Choroid plexus epithelial cell (primary cell): ENCODE measurements at regions not wholly inside any gene's neighbourhood (a gene's known extent, or its start where the extent isn't known, plus 50 kb on each side); places are given as distances from the start of the nearest gene placed in this dataset.

Experiments
- DNase-seq: peaks from one replicate; pipeline ENCODE4 v3.0.0-alpha.2; 2010; ENCODE audit warnings: low read depth
- H3K4me3 ChIP-seq: 2 replicates; pipeline ENCODE4 v1.5.1; 2011; ENCODE audit warnings: low read depth, mild to moderate bottlenecking, control low read depth, low read length, moderate library complexity
- TF ChIP-seq, protein P1 (sequence below): conservative IDR thresholded peaks from 2 replicates; pipeline ENCODE4 v1.5.1; 2011; ENCODE audit warnings: low read depth, mild to moderate bottlenecking, control low read depth, inconsistent platforms, low read length, moderate library complexity

DNA sequence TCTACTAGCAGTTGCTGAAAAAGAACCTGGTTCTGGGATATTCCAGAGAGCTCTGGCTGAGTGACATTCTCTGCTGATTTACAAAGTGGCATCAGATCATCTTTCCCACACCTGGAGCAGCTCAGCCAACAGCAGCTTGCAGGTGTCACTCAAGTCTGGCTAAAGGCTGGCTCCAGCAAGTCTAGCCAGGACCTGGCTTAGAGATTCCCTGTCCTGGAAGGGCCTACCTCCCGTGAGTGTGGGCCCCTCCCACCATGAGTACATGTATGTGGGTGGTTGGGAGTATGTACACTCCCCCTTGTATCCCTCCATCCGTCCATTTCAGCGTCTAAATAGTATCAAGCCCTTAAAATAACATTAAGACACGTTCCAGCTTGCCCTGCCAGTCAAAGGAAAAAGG, 539.3 kb upstream of the ID4 start:
- H3K4me3 ChIP-seq, result no peak overlapping the region
- no peak for DNase-seq
- TF ChIP-seq, protein P1, sequence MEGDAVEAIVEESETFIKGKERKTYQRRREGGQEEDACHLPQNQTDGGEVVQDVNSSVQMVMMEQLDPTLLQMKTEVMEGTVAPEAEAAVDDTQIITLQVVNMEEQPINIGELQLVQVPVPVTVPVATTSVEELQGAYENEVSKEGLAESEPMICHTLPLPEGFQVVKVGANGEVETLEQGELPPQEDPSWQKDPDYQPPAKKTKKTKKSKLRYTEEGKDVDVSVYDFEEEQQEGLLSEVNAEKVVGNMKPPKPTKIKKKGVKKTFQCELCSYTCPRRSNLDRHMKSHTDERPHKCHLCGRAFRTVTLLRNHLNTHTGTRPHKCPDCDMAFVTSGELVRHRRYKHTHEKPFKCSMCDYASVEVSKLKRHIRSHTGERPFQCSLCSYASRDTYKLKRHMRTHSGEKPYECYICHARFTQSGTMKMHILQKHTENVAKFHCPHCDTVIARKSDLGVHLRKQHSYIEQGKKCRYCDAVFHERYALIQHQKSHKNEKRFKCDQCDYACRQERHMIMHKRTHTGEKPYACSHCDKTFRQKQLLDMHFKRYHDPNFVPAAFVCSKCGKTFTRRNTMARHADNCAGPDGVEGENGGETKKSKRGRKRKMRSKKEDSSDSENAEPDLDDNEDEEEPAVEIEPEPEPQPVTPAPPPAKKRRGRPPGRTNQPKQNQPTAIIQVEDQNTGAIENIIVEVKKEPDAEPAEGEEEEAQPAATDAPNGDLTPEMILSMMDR, result no peak

DNA sequence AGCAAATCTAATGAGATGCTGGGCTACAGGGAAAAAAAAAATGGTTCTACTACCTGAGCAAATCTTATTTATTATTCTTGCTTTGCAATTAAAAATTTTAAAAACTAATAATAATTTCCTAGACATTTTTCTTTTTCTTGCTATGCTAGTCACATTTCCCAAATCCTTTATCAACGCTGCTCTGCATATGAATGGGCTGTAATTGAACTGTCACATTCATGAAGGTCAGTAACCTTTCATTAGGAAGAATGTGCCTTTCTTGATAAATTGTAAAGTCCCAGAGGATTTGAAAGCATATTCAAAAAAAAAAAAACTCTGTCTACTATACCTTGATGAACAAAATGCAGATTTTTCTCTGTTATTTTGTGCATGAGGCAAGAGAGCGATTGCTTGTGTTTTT, 538.7 kb upstream of the ID4 start:
- DNase-seq, result no peak
- TF ChIP-seq, protein P1, result no peak
- H3K4me3 ChIP-seq, result no peak overlapping the region

DNA sequence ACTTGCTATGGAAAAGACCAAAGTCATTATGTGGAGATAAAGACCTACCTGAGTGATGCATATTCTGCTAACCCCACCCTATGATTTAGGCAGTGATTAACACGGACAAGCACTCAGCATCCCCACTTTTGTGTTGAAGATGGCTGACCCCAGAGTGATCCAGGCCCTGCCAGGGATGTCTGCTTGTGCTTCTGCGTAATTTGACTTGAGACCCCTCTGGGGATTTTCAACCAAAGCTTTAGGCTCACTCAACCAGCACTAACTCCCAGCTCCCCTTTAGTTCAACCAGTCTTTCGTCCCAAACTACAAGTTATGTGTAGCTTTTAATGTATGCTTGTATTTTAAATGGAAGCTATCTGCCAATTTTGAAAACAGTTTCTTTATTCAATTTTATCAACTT, 538.0 kb upstream of the ID4 start:
- no peak for DNase-seq
- TF ChIP-seq, protein P1, result no peak
- no peak overlapping the region for H3K4me3 ChIP-seq

DNA sequence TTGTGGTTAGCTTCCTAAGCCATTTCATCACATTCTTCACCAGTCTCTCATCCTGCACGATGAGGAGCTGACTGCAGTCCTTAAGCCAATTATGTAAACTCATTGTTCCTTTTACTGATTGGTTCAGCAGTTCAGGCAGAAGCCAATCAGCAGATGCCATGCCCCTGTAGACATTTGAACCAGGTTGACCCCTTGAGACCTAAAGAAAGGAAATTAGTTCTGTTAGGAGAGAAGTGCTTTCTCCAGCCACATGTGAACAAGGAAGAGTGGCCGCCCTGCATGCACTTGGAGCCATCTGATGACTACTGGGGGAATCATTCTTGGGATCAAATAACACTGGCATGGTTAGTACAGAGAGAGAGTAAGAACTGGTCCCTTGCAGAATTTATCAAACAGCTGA, 535.2 kb upstream of the ID4 start:
- peak; percentile 20 for DNase-seq
- TF ChIP-seq, protein P1, result no peak

DNA sequence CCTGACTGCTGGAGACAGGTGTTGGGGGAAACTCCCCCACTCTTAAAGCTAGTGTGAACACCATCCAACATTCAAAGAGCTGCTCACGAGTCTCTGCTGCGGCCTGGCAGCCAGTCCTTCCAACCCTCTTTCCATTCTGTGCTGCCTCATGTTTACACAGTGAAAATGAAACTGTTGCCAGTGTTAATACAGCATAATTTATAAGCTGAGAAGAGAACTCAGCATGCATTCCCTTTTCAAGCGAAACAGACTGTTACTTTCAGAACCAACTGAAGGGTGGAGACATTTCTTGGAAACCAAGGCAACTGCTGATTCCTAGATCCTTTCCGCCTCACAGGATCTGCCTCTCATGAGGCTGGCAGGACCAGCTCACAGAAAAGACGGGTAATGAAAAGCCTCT, 533.8 kb upstream of the ID4 start:
- TF ChIP-seq, protein P1, result no peak
- no peak overlapping the region for H3K4me3 ChIP-seq
- peak; percentile 12 for DNase-seq

More for the DNA sequence above, 535.2 kb upstream of the ID4 start:
- no peak overlapping the region for H3K4me3 ChIP-seq

DNA sequence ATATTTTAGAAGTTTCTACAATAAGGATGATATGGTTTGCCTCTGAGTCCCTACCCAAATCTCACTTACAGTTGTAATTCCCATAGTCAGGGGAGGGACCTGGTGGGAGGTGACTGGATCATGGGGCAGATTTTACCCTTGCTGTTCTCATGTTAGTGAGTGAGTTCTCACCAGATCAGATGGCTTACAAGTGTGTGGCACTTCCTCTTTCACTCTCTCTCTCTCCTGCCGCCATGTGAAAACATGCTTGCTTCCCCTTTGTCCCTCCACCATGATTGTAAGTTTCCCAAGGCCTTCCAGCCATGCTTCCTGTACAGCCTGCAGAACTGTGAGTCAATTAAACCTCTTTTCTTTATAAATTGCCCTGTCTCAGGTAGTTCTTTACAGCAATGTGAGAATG, 527.5 kb upstream of the ID4 start:
- DNase-seq, result no peak
- TF ChIP-seq, protein P1, result no peak
- H3K4me3 ChIP-seq, result no peak overlapping the region

DNA sequence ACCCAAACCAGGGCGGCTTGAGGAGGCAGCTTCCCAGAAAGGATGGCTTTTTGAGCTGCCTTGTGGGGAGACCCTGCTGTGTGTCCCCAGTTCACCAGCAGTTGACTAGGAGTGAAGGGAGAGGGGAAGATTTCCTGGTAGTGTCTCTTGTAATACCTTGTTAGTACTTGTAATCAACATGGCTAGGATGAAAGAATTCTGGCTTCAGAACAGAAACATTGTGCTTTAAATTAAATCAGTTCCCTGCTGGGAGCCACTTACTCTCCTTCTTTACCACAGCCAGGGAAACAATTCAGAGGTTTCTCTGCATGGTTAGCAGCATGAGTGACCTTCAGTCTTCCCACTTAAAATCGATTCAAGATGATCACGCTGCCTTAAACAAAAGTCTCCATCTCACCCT, 525.4 kb upstream of the ID4 start:
- H3K4me3 ChIP-seq, result no peak overlapping the region
- peak; percentile 19 for DNase-seq
- TF ChIP-seq, protein P1, result no peak
